ENCODE measurements at regions not wholly inside any gene's neighbourhood (a gene's known extent, or its start where the extent isn't known, plus 50 kb on each side); places are given as distances from the start of the nearest gene placed in this dataset.

DNA sequence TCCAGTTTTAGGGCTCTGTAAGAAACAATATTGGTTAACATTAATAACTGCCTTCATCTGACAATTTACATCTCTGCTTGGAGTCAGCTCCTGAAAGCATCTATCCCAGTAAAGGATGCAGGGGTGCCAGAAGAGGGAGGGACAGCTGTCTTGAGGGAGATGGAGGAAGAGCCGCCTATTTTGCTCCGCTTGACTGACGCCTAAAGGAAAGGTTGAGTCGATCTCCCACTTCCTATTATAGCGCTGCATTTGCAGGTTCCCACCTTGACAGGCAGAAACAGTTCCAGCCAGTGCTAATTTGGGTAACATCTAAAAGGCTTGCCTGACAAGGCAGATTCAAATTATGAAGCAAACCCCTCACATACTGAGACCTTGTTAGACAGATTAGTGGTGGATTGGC lies 374.6 kb downstream of the SPATA31D1 start:
- no peaks in the 10 kb centered on the region for H3K36me3 Mint-ChIP-seq
- CTCF ChIA-PET, result no interaction called here
- DNase-seq, result no peak
- H3K4me3 Mint-ChIP-seq, result no peak overlapping the region
- no peak overlapping the region for H3K27ac Mint-ChIP-seq
- no peaks in the 10 kb centered on the region for H3K27me3 Mint-ChIP-seq
- no peaks in the 10 kb centered on the region for H3K4me1 Mint-ChIP-seq
- peaks cover 3% of the 10 kb centered on the region for H3K9me3 Mint-ChIP-seq

GRCh38 chr9:82363682-82364081 lies 375.1 kb downstream of the SPATA31D1 start:
- Mint-ChIP-seq H3K36me3 (no peaks in the 10 kb centered on the region), H3K4me3 (no peak overlapping the region), H3K9me3 (peaks cover 3% of the 10 kb centered on the region), H3K27me3 (no peaks in the 10 kb centered on the region), H3K4me1 (no peaks in the 10 kb centered on the region), H3K27ac (no peak overlapping the region)
- CTCF ChIA-PET, result no interaction called here
- no peak for DNase-seq

DNA sequence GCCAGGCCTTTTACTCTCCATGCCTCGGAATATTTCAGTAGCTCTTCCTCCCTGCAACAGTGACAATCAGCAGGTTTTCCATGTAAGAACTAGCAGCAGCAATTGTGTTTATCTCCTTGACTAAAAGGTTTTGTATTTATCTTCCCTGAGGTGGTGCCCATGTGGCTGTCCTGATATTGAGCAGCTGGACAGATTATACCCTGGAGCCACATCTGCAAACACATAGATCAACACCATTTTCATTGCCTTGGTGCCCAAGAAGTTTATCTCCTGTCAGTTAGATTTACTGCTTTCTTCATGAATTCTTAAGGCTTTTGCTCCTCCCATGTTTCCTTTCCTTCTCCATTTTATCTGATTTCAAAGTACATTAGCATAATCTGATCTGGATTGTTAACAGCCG lies 378.4 kb downstream of the SPATA31D1 start:
- no peak overlapping the region for H3K27ac Mint-ChIP-seq
- no peak overlapping the region for H3K4me3 Mint-ChIP-seq
- CTCF ChIA-PET, result no interaction called here
- no peak for DNase-seq
- no peaks in the 10 kb centered on the region for H3K27me3 Mint-ChIP-seq
- H3K4me1 Mint-ChIP-seq, result no peaks in the 10 kb centered on the region
- no peaks in the 10 kb centered on the region for H3K9me3 Mint-ChIP-seq
- H3K36me3 Mint-ChIP-seq, result no peaks in the 10 kb centered on the region

- no peak for DNase-seq
- CTCF ChIA-PET, result no interaction called here
- no peaks in the 10 kb centered on the region for H3K9me3 Mint-ChIP-seq
- no peaks in the 10 kb centered on the region for H3K36me3 Mint-ChIP-seq
- no peaks in the 10 kb centered on the region for H3K27me3 Mint-ChIP-seq
- no peak overlapping the region for H3K4me3 Mint-ChIP-seq
- H3K27ac Mint-ChIP-seq, result no peak overlapping the region
- H3K4me1 Mint-ChIP-seq, result no peaks in the 10 kb centered on the region
Measured at GRCh38 chr9:82367929-82368328, 379.4 kb downstream of the SPATA31D1 start.

GRCh38 chr9:82369251-82369945 lies 380.8 kb downstream of the SPATA31D1 start:
- no peak for DNase-seq
- H3K4me3 Mint-ChIP-seq, result no peak overlapping the region
- H3K36me3 Mint-ChIP-seq, result no peaks in the 10 kb centered on the region
- H3K27me3 Mint-ChIP-seq, result no peaks in the 10 kb centered on the region
- no peaks in the 10 kb centered on the region for H3K4me1 Mint-ChIP-seq
- no peaks in the 10 kb centered on the region for H3K9me3 Mint-ChIP-seq
- no peak overlapping the region for H3K27ac Mint-ChIP-seq
- CTCF ChIA-PET, result no interaction called here

DNA sequence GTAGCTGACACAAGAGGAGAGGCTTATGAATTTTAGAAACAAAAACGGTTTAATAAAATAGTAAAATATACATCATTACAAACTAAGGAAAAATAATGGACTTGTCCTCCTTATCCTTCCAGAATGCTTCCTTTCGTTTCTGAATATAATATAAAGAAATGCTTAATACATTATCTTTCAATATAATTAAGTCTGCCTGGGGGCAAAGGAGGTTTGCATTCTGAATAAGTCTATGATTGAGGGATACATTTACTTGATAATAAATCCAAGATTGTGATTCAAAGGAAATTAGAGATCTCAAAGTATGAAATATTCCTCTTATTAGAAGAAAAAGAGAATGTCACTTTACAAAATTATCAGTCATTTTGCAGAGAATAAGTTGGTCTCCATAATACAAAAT lies 386.5 kb downstream of the SPATA31D1 start:
- H3K4me1 Mint-ChIP-seq, result no peaks in the 10 kb centered on the region
- H3K9me3 Mint-ChIP-seq, result peaks cover 5% of the 10 kb centered on the region
- H3K4me3 Mint-ChIP-seq, result no peak overlapping the region
- CTCF ChIA-PET, result no interaction called here
- no peak for DNase-seq
- H3K36me3 Mint-ChIP-seq, result no peaks in the 10 kb centered on the region
- H3K27ac Mint-ChIP-seq, result no peak overlapping the region
- no peaks in the 10 kb centered on the region for H3K27me3 Mint-ChIP-seq

DNA sequence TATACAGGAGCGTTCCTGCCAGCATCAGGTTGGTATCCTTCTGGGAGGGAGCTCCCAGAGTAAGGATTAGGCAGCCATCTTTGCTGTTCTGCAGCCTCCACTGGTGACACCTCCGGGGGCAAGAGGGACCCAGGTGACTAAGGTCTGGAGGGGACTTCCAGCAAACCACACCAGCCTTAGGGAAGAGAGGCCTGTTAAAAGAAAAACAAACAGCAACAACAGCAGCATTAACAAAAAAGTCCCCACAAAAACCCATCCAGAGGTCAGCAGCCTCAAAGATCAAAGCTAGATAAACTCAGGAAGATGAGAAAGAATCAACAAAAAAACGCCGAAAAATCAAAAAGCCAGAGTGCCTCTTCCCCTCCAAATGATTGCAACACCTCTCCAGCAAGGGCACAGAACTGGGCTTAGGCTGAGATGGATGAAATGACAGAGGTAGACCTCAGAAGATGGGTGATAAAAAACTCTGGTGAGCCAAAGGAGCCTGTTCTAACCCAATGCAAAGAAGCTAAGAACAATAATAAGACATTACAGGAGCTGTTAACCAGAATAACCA lies 388.2 kb downstream of the SPATA31D1 start:
- no peak for DNase-seq
- no peaks in the 10 kb centered on the region for H3K27me3 Mint-ChIP-seq
- no peak overlapping the region for H3K27ac Mint-ChIP-seq
- no peaks in the 10 kb centered on the region for H3K4me1 Mint-ChIP-seq
- CTCF ChIA-PET, result no interaction called here
- no peaks in the 10 kb centered on the region for H3K36me3 Mint-ChIP-seq
- peaks cover 5% of the 10 kb centered on the region for H3K9me3 Mint-ChIP-seq
- H3K4me3 Mint-ChIP-seq, result no peak overlapping the region

DNA sequence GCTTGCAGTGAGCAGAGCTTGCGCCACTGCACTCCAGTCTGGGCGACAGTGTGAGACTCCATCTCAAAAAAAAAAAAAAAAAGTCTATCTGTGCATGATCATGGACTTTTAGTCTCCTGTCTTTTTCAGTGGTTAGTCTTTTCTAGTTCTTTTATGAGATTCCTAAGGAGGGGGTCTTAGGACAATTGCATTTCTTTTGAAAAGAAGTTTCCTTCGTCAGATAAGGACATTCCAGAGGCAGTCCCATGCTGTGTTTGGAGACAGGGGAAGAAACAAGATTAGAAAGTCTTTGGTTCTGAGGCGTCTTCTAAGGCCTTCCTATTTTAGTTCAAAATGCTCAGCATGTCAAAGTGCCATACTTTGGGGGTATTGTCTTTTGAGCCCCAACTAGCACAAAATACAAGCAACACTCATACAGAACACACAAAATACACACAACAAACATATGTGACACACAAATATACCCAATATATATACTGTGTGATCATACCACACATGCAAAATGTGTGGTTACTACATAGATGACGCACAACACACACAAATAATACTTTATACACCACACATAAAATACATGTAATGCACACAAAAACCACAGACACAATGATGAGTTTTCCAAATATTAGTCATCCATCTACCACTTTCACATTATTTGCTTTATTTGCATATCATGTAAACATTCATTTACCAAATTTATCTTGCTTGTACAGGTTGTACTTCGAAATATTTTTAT lies 394.5 kb downstream of the SPATA31D1 start:
- Mint-ChIP-seq H3K27me3 (no peaks in the 10 kb centered on the region), H3K4me3 (no peak overlapping the region), H3K9me3 (peaks cover 10% of the 10 kb centered on the region), H3K36me3 (no peaks in the 10 kb centered on the region), H3K27ac (no peak overlapping the region), H3K4me1 (no peaks in the 10 kb centered on the region)
- DNase-seq, result no peak
- CTCF ChIA-PET, result no interaction called here

DNA sequence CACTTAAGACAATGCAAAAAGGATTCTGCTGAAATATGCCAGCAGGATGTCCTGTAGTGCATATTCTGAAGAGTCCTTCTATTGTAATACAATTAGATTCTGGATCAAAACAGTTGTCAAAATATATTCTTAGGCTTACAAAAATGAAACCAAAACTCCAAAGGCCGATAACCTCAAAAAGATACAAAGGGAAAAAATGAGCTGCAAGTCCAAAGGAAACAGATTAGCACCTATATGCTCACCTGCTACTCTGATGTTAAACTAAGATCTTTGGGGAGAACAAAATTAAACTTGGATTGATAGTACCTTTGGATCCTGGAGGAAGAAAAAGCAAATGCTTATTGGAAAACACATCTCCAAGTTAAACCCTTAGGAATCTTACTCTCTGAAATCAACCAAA lies 397.1 kb downstream of the SPATA31D1 start:
- H3K9me3 Mint-ChIP-seq, result peaks cover 20% of the 10 kb centered on the region
- CTCF ChIA-PET, result no interaction called here
- no peak overlapping the region for H3K4me3 Mint-ChIP-seq
- no peak overlapping the region for H3K27ac Mint-ChIP-seq
- no peaks in the 10 kb centered on the region for H3K4me1 Mint-ChIP-seq
- no peaks in the 10 kb centered on the region for H3K27me3 Mint-ChIP-seq
- DNase-seq, result no peak
- H3K36me3 Mint-ChIP-seq, result no peaks in the 10 kb centered on the region

- H3K4me3 Mint-ChIP-seq, result no peak overlapping the region
- no peaks in the 10 kb centered on the region for H3K36me3 Mint-ChIP-seq
- CTCF ChIA-PET, result interaction anchor here (0.7 kb wide), 1 partner anchor 684 kb away, joined by 3 read pairs; no protein-coding TSS in a partner anchor
- no peak overlapping the region for H3K27ac Mint-ChIP-seq
- no peaks in the 10 kb centered on the region for H3K27me3 Mint-ChIP-seq
- no peaks in the 10 kb centered on the region for H3K4me1 Mint-ChIP-seq
- H3K9me3 Mint-ChIP-seq, result no peaks in the 10 kb centered on the region
- no peak for DNase-seq
Measured at GRCh38 chr9:82397534-82397933, 409.0 kb downstream of the SPATA31D1 start.

DNA sequence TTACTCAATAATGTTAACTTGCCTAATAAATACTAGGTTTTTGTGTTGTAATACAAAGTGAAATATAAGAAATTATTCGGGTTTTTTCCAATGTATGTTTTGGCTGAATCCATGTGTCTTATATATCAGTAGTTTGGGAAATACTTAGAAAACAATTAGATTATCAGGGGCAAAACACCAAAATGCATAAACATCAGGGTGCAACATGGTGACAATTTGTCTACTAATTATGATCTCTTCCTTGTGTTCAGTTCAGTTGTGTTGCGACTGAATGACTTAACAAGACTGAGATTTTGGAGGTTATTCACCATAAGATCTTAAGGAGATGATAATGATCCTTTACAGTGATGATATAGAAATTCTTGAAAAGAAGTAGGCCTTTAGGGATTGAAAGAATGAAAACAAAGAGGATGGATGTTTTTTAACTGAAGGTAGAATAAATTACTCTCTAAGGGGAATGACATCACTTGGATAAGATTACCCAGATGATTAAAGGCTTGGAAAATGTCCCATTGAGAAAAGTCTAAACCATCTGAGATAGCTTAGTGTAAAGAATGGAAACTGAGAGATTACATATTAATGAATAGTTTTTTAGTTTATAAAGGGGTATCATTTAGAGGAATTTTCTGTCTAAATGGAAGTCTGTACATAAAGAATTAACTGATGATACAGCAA lies 415.8 kb downstream of the SPATA31D1 start:
- Mint-ChIP-seq H3K27ac (no peak overlapping the region), H3K4me3 (no peak overlapping the region), H3K27me3 (no peaks in the 10 kb centered on the region), H3K36me3 (no peaks in the 10 kb centered on the region), H3K4me1 (no peaks in the 10 kb centered on the region), H3K9me3 (peaks cover 2% of the 10 kb centered on the region)
- CTCF ChIA-PET, result no interaction called here
- DNase-seq, result no peak

DNA sequence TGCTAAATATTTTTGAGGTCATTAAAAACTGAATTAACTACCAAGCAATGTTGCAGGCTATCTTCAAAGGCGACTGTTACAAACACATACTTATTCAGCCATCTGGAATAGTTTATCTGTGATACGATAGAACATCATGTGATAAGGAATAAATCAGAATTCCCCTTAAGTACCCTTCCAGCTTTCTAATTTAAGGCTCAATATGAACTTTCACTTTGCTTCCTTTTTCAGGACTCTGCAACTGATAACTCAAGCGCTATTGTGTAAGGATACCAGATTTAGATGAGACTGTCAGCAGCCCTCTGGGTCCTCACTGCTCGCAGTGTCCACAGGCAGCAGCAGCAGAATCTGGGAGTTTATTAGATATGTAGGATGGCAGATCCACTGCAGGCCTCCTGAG lies 416.3 kb downstream of the SPATA31D1 start:
- Mint-ChIP-seq H3K36me3 (no peaks in the 10 kb centered on the region), H3K4me3 (no peak overlapping the region), H3K27ac (no peak overlapping the region), H3K27me3 (no peaks in the 10 kb centered on the region), H3K9me3 (peaks cover 2% of the 10 kb centered on the region), H3K4me1 (no peaks in the 10 kb centered on the region)
- CTCF ChIA-PET, result no interaction called here
- no peak for DNase-seq

DNA sequence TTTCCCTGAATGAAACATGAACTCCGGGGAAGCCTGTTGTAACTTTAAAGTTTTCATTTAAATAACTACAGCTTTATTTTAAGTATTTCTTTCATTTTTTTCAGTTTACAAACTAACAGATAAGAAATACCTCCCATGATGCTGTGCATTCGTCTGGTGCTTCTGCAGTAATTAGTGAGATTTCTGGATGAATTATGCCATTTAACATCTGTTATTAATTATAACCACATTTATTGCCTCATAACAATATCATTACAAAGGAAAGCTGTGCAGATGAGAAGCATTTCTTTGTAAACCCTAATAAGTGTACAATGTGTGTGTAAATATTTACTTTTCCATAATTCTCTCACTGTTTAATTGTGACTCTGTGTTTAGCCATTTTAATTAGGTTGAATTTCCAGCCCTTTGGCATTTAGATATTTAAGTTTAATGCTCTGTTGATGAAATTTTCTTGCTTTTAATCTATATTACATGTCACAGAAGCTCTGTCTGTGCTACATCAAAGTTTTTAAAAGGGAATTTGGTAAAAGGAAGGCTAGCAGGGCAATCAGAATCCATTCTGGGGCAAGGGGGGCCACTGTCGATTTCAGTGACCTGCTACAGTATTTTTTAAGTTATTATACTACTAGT lies 418.0 kb downstream of the SPATA31D1 start:
- H3K9me3 Mint-ChIP-seq, result peaks cover 2% of the 10 kb centered on the region
- no peaks in the 10 kb centered on the region for H3K27me3 Mint-ChIP-seq
- H3K36me3 Mint-ChIP-seq, result no peaks in the 10 kb centered on the region
- no peak for DNase-seq
- no peak overlapping the region for H3K27ac Mint-ChIP-seq
- no peaks in the 10 kb centered on the region for H3K4me1 Mint-ChIP-seq
- CTCF ChIA-PET, result no interaction called here
- H3K4me3 Mint-ChIP-seq, result no peak overlapping the region

DNA sequence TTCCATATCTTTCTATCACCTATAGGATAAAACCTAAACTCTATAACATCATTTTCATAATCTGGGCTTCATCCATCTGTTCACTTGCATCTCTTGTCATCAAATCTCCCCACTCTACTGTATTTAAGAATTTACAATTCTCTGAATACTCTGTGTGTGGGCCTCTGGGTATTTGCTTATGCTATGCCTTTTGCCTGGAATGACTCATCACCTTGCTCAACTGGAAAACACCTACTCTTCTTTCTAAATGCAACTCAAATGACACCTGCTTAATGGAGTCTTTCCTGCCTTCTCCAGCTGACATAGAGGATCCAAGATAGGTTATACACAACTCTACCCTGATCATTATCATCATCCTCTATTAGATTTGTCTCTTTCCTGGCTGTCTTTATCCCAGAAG lies 421.7 kb downstream of the SPATA31D1 start:
- CTCF ChIA-PET, result interaction anchor here (0.6 kb wide), 1 partner anchor 551 kb away, joined by 3 read pairs; no protein-coding TSS in a partner anchor
- DNase-seq, result no peak
- no peaks in the 10 kb centered on the region for H3K4me1 Mint-ChIP-seq
- peaks cover 1% of the 10 kb centered on the region for H3K9me3 Mint-ChIP-seq
- no peak overlapping the region for H3K4me3 Mint-ChIP-seq
- H3K27me3 Mint-ChIP-seq, result no peaks in the 10 kb centered on the region
- H3K36me3 Mint-ChIP-seq, result no peaks in the 10 kb centered on the region
- H3K27ac Mint-ChIP-seq, result no peak overlapping the region
